Endothelial cell of umbilical vein (primary cell): ENCODE measurements at regions not wholly inside any gene's neighbourhood (a gene's known extent, or its start where the extent isn't known, plus 50 kb on each side); places are given as distances from the start of the nearest gene placed in this dataset.

Source experiments
- BruUV-seq: library from RNA; stranded (reverse); fragments of 400-500 nt; replicated peaks from 2 replicates; lab custom pipeline; 2021; lab: Mats Ljungman, UMichigan
- CTCF ChIA-PET: fragments of 300-600, 350-600 bp; sonication (Branson Sonifier 250); formaldehyde crosslinking; loops from one replicate; lab custom pipeline; 2021; ENCODE audit warnings: antibody characterized with exemption, inconsistent platforms; lab: Charles Lee
- POLR2A ChIA-PET: fragments of 300-600, 350-600 bp; sonication (Branson Sonifier 250); formaldehyde crosslinking; loops from one replicate; lab custom pipeline; 2021; ENCODE audit warnings: antibody characterized with exemption, inconsistent platforms; lab: Charles Lee
- DNase-seq: peaks from one replicate; pipeline ENCODE4 v3.0.0-alpha.2; 2011; ENCODE audit warnings: low read depth, low spot score
- FAIRE-seq: peaks from 2 replicates; lab custom pipeline; 2011; peaks lifted over from hg19 to GRCh38; lab: Jason Lieb, UNC
- H2AFZ ChIP-seq: 2 replicates; pipeline ENCODE4 v1.6.0; 2012; ENCODE audit warnings: low read depth, low read length, control low read depth, inconsistent platforms
- H3K27ac ChIP-seq: 2 replicates; pipeline ENCODE4 v1.5.1; 2011; ENCODE audit warnings: low read depth, mild to moderate bottlenecking, control low read depth, low read length, moderate library complexity; ENCODE audit not compliant: insufficient read depth
- H3K27me3 ChIP-seq, 2 experiments: 2 replicates each; pipeline versions ENCODE4 v1.6.0 to v1.6.1; 2011; ENCODE audit warnings: low read length in 2 of 2, mixed read lengths in 1 of 2; ENCODE audit not compliant: control insufficient read depth in 2 of 2, insufficient read depth in 2 of 2
- H3K36me3 ChIP-seq, 2 experiments: 2 replicates in 1 of 2; 3 replicates in 1 of 2; pipeline ENCODE4 v1.5.1; 2011; ENCODE audit warnings: low read length in 2 of 2, mild to moderate bottlenecking in 1 of 2, moderate library complexity in 1 of 2; ENCODE audit not compliant: control insufficient read depth in 2 of 2, insufficient read depth in 2 of 2; ENCODE audit errors: extremely low read depth in 1 of 2
- H3K4me1 ChIP-seq: 3 replicates; pipeline ENCODE4 v1.5.1; 2011; ENCODE audit warnings: mild to moderate bottlenecking, low read length; ENCODE audit not compliant: control insufficient read depth, insufficient read depth; ENCODE audit errors: extremely low read depth
- H3K4me2 ChIP-seq: 2 replicates; pipeline ENCODE4 v1.6.1; 2011; ENCODE audit warnings: low read length, control low read depth, mixed read lengths; ENCODE audit not compliant: insufficient read depth
- H3K4me3 ChIP-seq, 3 experiments: fragments of 200-600 bp in 1 of 3; sonication (generic), shearing (Covaris generic) in 1 of 3; replicated peaks in 1 of 3; 2 replicates each; pipeline ENCODE4 v1.5.1; 2011 to 2016; ENCODE audit warnings: control low read depth in 3 of 3, low read length in 3 of 3, mild to moderate bottlenecking in 2 of 3, inconsistent platforms in 1 of 3, low read depth in 1 of 3, moderate library complexity in 1 of 3; ENCODE audit not compliant: insufficient read depth in 1 of 3
- H3K79me2 ChIP-seq: 2 replicates; pipeline ENCODE4 v1.6.0; 2012; ENCODE audit warnings: low read length, inconsistent platforms; ENCODE audit not compliant: control insufficient read depth, insufficient read depth
- H3K9ac ChIP-seq: replicated peaks from 2 replicates; pipeline ENCODE3; 2011; ENCODE audit warnings: low read length, control low read depth; ENCODE audit not compliant: insufficient read depth; ENCODE audit errors: extremely low read depth
- H3K9me1 ChIP-seq: replicated peaks from 3 replicates; pipeline ENCODE4 v1.6.0; 2011; ENCODE audit warnings: mild to moderate bottlenecking, low read length; ENCODE audit not compliant: control insufficient read depth, insufficient read depth; ENCODE audit errors: extremely low read depth
- H3K9me3 ChIP-seq: replicated peaks from 2 replicates; pipeline ENCODE4 v1.5.1; 2012; ENCODE audit warnings: low read length, inconsistent platforms; ENCODE audit not compliant: control insufficient read depth, insufficient read depth
- H4K20me1 ChIP-seq: replicated peaks from 2 replicates; pipeline ENCODE3; 2011; ENCODE audit warnings: mild to moderate bottlenecking, low read length; ENCODE audit not compliant: control insufficient read depth, insufficient read depth; ENCODE audit errors: extremely low read depth
- EZH2 ChIP-seq: IDR thresholded peaks from 2 replicates; pipeline ENCODE4 v1.6.1; 2012; ENCODE audit warnings: borderline replicate concordance, low read depth, mild to moderate bottlenecking, moderate library complexity, low read length, inconsistent platforms; ENCODE audit not compliant: severe bottlenecking
- FOS ChIP-seq: IDR thresholded peaks from 2 replicates; pipeline ENCODE4 v1.6.1; 2011; ENCODE audit warnings: mild to moderate bottlenecking, low read length, moderate library complexity, borderline replicate concordance; ENCODE audit not compliant: insufficient read depth
- GATA2 ChIP-seq: IDR thresholded peaks from 2 replicates; pipeline ENCODE4 v1.7.0; 2011; ENCODE audit warnings: low read depth, mild to moderate bottlenecking, moderate library complexity, mixed read lengths, low read length; ENCODE audit not compliant: insufficient read length, insufficient read depth
- JUN ChIP-seq: IDR thresholded peaks from 2 replicates; pipeline ENCODE4 v1.6.1; 2011; ENCODE audit warnings: borderline replicate concordance, low read depth; ENCODE audit not compliant: insufficient read length, insufficient read depth
- MAX ChIP-seq: IDR thresholded peaks from 2 replicates; pipeline ENCODE4 v1.6.1; 2011; ENCODE audit not compliant: insufficient read depth, insufficient read length
- MYC ChIP-seq: IDR thresholded peaks from one replicate; pipeline ENCODE4 v1.6.1; 2011; ENCODE audit warnings: mild to moderate bottlenecking, low read depth, low read length
- POLR2A ChIP-seq: IDR thresholded peaks from 2 replicates; pipeline ENCODE4 v1.6.1; 2012; ENCODE audit warnings: low read depth, mild to moderate bottlenecking, control low read depth, low read length
- POLR2AphosphoS5 ChIP-seq: IDR thresholded peaks from 2 replicates; pipeline ENCODE4 v1.6.1; 2012; ENCODE audit warnings: low read depth, mild to moderate bottlenecking, control low read depth, low read length, moderate library complexity; ENCODE audit not compliant: insufficient read depth
- dilution Hi-C: fragments of 300-500 bp; cut with MboI; formaldehyde crosslinking; loops from one replicate; pipeline ENCODE4 v1.15.0; 2019; ENCODE audit warnings: low sequenced_read_pairs; ENCODE audit not compliant: extremely low pct_ligation_motif_present
- intact Hi-C: fragments of 100-400 bp; cut with micrococcal nuclease; formaldehyde crosslinking; loops from one replicate; pipeline ENCODE4 v1.10.0; 2022
- TF ChIP-seq, protein P1 (sequence below), 2 donors: IDR thresholded peaks; 1 replicate in 1 of 2; 2 replicates in 1 of 2; pipeline ENCODE4 v1.5.1; 2011; ENCODE audit warnings: low read length in 2 of 2, mild to moderate bottlenecking in 2 of 2, moderate library complexity in 2 of 2, control low read depth in 1 of 2, inconsistent platforms in 1 of 2, low read depth in 1 of 2; ENCODE audit not compliant: insufficient read depth in 1 of 2; ENCODE audit errors: extremely low read depth in 1 of 2

- Histone ChIP-seq H3K9me3 (no peaks in the 10 kb centered on the region), H2AFZ (no peak overlapping the region), H3K4me3 (no peak overlapping the region), H3K4me1 (no peaks in the 10 kb centered on the region), H4K20me1 (no peaks in the 10 kb centered on the region), H3K27ac (no peak overlapping the region), H3K4me2 (no peak overlapping the region), H3K9ac (no peak overlapping the region), H3K79me2 (no peaks in the 10 kb centered on the region), H3K9me1 (no peaks in the 10 kb centered on the region), H3K27me3 (no peaks in the 10 kb centered on the region), H3K36me3 (no peaks in the 10 kb centered on the region)
- dilution Hi-C loops (no loop called here), intact Hi-C loops (no loop called here)
- DNase-seq: no peak
- no TSS peak for BruUV-seq
- FAIRE-seq: no peak
- POLR2A ChIA-PET: no interaction called here
- no peak for TF ChIP-seq MAX
- TF ChIP-seq, protein P1, sequence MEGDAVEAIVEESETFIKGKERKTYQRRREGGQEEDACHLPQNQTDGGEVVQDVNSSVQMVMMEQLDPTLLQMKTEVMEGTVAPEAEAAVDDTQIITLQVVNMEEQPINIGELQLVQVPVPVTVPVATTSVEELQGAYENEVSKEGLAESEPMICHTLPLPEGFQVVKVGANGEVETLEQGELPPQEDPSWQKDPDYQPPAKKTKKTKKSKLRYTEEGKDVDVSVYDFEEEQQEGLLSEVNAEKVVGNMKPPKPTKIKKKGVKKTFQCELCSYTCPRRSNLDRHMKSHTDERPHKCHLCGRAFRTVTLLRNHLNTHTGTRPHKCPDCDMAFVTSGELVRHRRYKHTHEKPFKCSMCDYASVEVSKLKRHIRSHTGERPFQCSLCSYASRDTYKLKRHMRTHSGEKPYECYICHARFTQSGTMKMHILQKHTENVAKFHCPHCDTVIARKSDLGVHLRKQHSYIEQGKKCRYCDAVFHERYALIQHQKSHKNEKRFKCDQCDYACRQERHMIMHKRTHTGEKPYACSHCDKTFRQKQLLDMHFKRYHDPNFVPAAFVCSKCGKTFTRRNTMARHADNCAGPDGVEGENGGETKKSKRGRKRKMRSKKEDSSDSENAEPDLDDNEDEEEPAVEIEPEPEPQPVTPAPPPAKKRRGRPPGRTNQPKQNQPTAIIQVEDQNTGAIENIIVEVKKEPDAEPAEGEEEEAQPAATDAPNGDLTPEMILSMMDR (IDR thresholded peaks at IDR 0.05; ENCODE audit: extremely low read depth in 1 of 2, insufficient read depth in 1 of 2, low read depth in 1 of 2, low read length in 2 of 2): no peak
- no peak for TF ChIP-seq POLR2A
- no peak for TF ChIP-seq FOS
- TF ChIP-seq MYC: no peak
- no peak for TF ChIP-seq JUN
- no peak for TF ChIP-seq GATA2
- TF ChIP-seq EZH2: no peak
- no peak for TF ChIP-seq POLR2AphosphoS5
- CTCF ChIA-PET: no interaction called here
These were observed 524.8 kb downstream of the FUT8 start for GRCh38 chr14:65937079-65937959.
